Mucosa of stomach (tissue), 1 donor: ENCODE measurements at regions not wholly inside any gene's neighbourhood (a gene's known extent, or its start where the extent isn't known, plus 50 kb on each side); places are given as distances from the start of the nearest gene placed in this dataset.

ENCODE experiments used
- H3K27me3 ChIP-seq: one replicate; pipeline ENCODE4 v1.7.0; 2013; ENCODE audit warnings: mild to moderate bottlenecking, low read length; ENCODE audit not compliant: control insufficient read depth, insufficient read depth
- H3K36me3 ChIP-seq: one replicate; pipeline ENCODE4 v1.7.0; 2013; ENCODE audit warnings: low read length; ENCODE audit not compliant: control insufficient read depth, insufficient read depth
- H3K4me1 ChIP-seq: one replicate; pipeline ENCODE4 v1.7.0; 2013; ENCODE audit warnings: mild to moderate bottlenecking, low read length; ENCODE audit not compliant: control insufficient read depth, insufficient read depth
- H3K4me3 ChIP-seq: one replicate; pipeline ENCODE4 v1.7.0; 2013; ENCODE audit warnings: low read length
- H3K9ac ChIP-seq: one replicate; pipeline ENCODE4 v1.7.0; 2013; ENCODE audit warnings: mild to moderate bottlenecking, low read length, moderate library complexity
- H3K9me3 ChIP-seq: one replicate; pipeline ENCODE4 v1.7.0; 2013; ENCODE audit warnings: mild to moderate bottlenecking, low read length, moderate library complexity; ENCODE audit not compliant: control insufficient read depth
- donor health status: Pancreatic carcinoma.

- no peak overlapping the region for H3K9ac ChIP-seq
- no peaks in the 10 kb centered on the region for H3K36me3 ChIP-seq
- H3K27me3 ChIP-seq = no peaks in the 10 kb centered on the region
Measured at GRCh38 chr6:11298651-11299420, 66.4 kb upstream of the NEDD9 start.

GRCh38 chr6:11297376-11297729 is 64.9 kb upstream of the NEDD9 start:
- H3K4me1 ChIP-seq = peaks cover 20% of the 10 kb centered on the region
- no peaks in the 10 kb centered on the region for H3K36me3 ChIP-seq
- no peaks in the 10 kb centered on the region for H3K9me3 ChIP-seq
- no peak overlapping the region for H3K9ac ChIP-seq
- H3K27me3 ChIP-seq = no peaks in the 10 kb centered on the region
- H3K4me3 ChIP-seq = no peak overlapping the region

More at GRCh38 chr6:11298651-11299420, 66.4 kb upstream of the NEDD9 start:
- Histone ChIP-seq H3K9me3 (no peaks in the 10 kb centered on the region), H3K4me3 (no peak overlapping the region), H3K4me1 (peaks cover 20% of the 10 kb centered on the region)

GRCh38 chr6:11296449-11297375 is 64.2 kb upstream of the NEDD9 start:
- Histone ChIP-seq H3K27me3 (no peaks in the 10 kb centered on the region), H3K36me3 (no peaks in the 10 kb centered on the region), H3K9ac (no peak overlapping the region), H3K4me3 (no peak overlapping the region), H3K9me3 (no peaks in the 10 kb centered on the region), H3K4me1 (peaks cover 20% of the 10 kb centered on the region)

- no peak overlapping the region for H3K4me3 ChIP-seq
- no peaks in the 10 kb centered on the region for H3K9me3 ChIP-seq
- H3K4me1 ChIP-seq = peaks cover 20% of the 10 kb centered on the region
- H3K27me3 ChIP-seq = no peaks in the 10 kb centered on the region
- H3K36me3 ChIP-seq = no peaks in the 10 kb centered on the region
- no peak overlapping the region for H3K9ac ChIP-seq
Measured at GRCh38 chr6:11295969-11296368, 63.5 kb upstream of the NEDD9 start.

DNA sequence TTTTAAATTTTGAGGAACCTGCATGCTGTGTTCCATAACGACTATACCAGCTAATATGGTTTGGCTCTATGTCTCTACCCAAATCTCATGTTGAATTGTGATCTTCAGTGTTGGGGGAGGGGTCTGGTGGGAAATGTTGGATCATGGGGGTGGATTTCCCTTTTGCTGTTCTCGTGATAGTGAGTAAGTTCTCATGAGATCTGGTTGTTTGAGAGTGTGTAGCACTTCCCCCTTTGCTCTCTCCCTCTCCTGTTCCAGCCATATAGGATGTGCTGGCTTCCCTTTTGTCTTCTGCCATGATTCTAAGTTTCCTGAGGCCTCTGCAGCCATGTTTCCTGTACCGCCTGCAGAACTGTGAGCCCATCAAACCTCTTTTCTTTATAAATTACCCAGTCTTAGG is 61.8 kb upstream of the NEDD9 start:
- H3K9me3 ChIP-seq = no peaks in the 10 kb centered on the region
- peaks cover 13% of the 10 kb centered on the region for H3K4me1 ChIP-seq
- H3K36me3 ChIP-seq = no peaks in the 10 kb centered on the region
- no peak overlapping the region for H3K9ac ChIP-seq
- no peak overlapping the region for H3K4me3 ChIP-seq
- H3K27me3 ChIP-seq = no peaks in the 10 kb centered on the region

- H3K9me3 ChIP-seq = no peaks in the 10 kb centered on the region
- no peaks in the 10 kb centered on the region for H3K36me3 ChIP-seq
Measured at GRCh38 chr6:11292594-11293236, 60.2 kb upstream of the NEDD9 start.

GRCh38 chr6:11292091-11292490 is 59.6 kb upstream of the NEDD9 start:
- Histone ChIP-seq H3K9me3 (no peaks in the 10 kb centered on the region), H3K27me3 (no peaks in the 10 kb centered on the region), H3K4me1 (peaks cover 16% of the 10 kb centered on the region), H3K36me3 (no peaks in the 10 kb centered on the region), H3K9ac (no peak overlapping the region), H3K4me3 (no peak overlapping the region)

More at GRCh38 chr6:11292594-11293236, 60.2 kb upstream of the NEDD9 start:
- no peak overlapping the region for H3K4me3 ChIP-seq
- H3K9ac ChIP-seq = no peak overlapping the region
- H3K27me3 ChIP-seq = no peaks in the 10 kb centered on the region
- peaks cover 19% of the 10 kb centered on the region for H3K4me1 ChIP-seq

GRCh38 chr6:11291582-11291981 is 59.1 kb upstream of the NEDD9 start:
- H3K9ac ChIP-seq = no peak overlapping the region
- peaks cover 15% of the 10 kb centered on the region for H3K4me1 ChIP-seq
- H3K9me3 ChIP-seq = no peaks in the 10 kb centered on the region
- no peaks in the 10 kb centered on the region for H3K36me3 ChIP-seq
- H3K27me3 ChIP-seq = no peaks in the 10 kb centered on the region
- no peak overlapping the region for H3K4me3 ChIP-seq

DNA sequence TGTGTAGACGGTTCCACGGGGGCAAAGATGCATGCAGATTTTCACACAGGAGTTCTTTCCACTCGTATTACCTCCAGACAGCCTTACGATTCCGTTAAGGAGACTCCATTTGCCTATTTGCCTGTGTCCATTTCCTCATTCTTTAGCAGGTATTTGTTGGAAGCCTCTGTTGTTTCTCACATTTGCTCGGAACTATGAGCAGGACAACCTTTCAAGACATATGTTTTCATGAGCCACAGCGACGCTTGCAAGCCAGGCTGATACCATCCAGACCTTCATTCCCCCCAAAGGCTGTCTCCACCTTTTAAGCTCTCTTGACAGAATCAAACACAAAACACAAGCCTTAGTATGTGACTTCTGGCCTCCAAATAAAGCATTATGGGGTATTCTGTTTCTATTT is 57.6 kb upstream of the NEDD9 start:
- H3K9me3 ChIP-seq = no peaks in the 10 kb centered on the region
- no peaks in the 10 kb centered on the region for H3K27me3 ChIP-seq
- H3K9ac ChIP-seq = no peak overlapping the region
- H3K4me1 ChIP-seq = peaks cover 15% of the 10 kb centered on the region
- H3K36me3 ChIP-seq = no peaks in the 10 kb centered on the region
- no peak overlapping the region for H3K4me3 ChIP-seq

GRCh38 chr6:11288065-11288464 is 55.6 kb upstream of the NEDD9 start:
- H3K9ac ChIP-seq = no peak overlapping the region
- no peaks in the 10 kb centered on the region for H3K27me3 ChIP-seq
- H3K4me1 ChIP-seq = peaks cover 15% of the 10 kb centered on the region
- H3K36me3 ChIP-seq = no peaks in the 10 kb centered on the region
- no peaks in the 10 kb centered on the region for H3K9me3 ChIP-seq
- no peak overlapping the region for H3K4me3 ChIP-seq

DNA sequence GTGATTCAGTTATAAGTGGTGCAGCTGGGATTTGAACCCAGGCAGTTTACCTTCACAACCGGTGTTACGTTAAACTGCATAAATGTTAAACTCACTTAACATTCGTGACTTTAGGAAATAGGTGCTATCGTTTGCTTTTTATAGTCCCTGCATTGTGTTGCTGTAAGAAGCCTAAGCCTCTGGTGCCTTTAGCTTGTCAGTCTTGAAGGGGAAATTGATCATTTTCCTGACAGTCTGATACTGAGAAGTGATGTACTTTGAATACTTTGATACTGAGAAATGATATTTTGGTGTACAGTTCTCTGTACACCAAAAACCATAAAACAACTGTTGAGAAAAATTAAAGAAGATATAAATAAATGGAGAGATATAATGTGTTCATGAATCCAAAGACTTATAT is 52.5 kb upstream of the NEDD9 start:
- no peaks in the 10 kb centered on the region for H3K27me3 ChIP-seq
- no peaks in the 10 kb centered on the region for H3K9me3 ChIP-seq
- H3K4me3 ChIP-seq = no peak overlapping the region
- H3K9ac ChIP-seq = no peak overlapping the region
- H3K4me1 ChIP-seq = peaks cover 21% of the 10 kb centered on the region
- H3K36me3 ChIP-seq = no peaks in the 10 kb centered on the region

- no peak overlapping the region for H3K4me3 ChIP-seq
- no peaks in the 10 kb centered on the region for H3K36me3 ChIP-seq
- peaks cover 17% of the 10 kb centered on the region for H3K4me1 ChIP-seq
- no peaks in the 10 kb centered on the region for H3K9me3 ChIP-seq
- no peaks in the 10 kb centered on the region for H3K27me3 ChIP-seq
- H3K9ac ChIP-seq = no peak overlapping the region
Measured at GRCh38 chr6:11283629-11284028, 51.2 kb upstream of the NEDD9 start.
